ENCODE measurements at regions not wholly inside any gene's neighbourhood (a gene's known extent, or its start where the extent isn't known, plus 50 kb on each side); places are given as distances from the start of the nearest gene placed in this dataset.
"Not testable (repeated sequence)": the region's sequence is repeated elsewhere in the genome, so short reads cannot be mapped to it uniquely, and the experiment has no call there.

DNA sequence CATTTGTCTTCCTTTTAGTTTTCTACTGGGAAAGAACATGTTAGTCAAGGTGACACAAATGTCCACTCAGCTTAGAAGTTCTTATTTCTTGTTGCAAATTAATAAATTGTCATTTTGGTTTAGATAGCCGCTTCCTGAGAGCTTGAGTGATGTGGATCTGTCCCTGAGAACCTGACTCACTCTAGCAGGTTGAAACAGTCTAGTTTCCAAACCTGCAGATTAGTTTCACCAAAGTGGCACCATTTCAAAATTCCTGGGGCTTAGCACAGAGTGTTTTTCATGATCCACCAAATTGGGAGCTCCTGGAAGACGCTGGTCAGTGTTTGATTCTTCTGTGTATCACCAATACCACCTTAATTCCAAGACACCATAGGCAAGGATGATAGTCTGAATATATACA is 119.4 kb upstream of the TSC22D1 start:
- Histone ChIP-seq H3K27ac (ENCODE audit: low read length) (no peak overlapping the region), H3K9me3 (ENCODE audit: control insufficient read depth, low read length) (no peaks in the 10 kb centered on the region), H3K27me3 (ENCODE audit: control insufficient read depth, insufficient read depth) (no peaks in the 10 kb centered on the region), H3K4me3 (ENCODE audit: low read length) (no peak overlapping the region), H3K4me1 (ENCODE audit: control insufficient read depth, insufficient read depth, low read length) (no peaks in the 10 kb centered on the region)
- DNase-seq (no peak), ATAC-seq (no peak)
- WGBS = 81% methylated on average over 2 of the region's 2 CpGs
- intact Hi-C loops (cut with DNase I) = no loop called here

DNA sequence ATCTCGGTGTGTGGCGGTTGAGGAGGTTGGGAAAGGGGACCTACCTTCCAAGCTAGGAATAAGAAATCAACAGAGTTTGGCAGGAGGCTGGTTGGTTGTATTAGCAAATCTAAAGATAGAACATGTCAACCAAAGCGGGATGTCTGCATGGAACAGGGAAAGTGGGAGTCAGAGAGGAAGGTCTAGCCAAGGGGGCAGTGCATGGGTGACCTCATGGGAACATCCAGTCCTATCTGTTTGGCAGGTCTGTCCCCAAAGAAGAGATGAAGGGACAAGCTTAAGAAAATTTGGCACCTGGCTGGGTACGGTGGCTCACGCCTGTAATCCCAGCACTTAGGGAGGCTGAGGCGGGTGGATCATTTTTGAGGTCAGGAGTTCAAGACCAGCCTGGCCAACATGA is 118.7 kb upstream of the TSC22D1 start:
- intact Hi-C loops (cut with DNase I) = no loop called here

DNA sequence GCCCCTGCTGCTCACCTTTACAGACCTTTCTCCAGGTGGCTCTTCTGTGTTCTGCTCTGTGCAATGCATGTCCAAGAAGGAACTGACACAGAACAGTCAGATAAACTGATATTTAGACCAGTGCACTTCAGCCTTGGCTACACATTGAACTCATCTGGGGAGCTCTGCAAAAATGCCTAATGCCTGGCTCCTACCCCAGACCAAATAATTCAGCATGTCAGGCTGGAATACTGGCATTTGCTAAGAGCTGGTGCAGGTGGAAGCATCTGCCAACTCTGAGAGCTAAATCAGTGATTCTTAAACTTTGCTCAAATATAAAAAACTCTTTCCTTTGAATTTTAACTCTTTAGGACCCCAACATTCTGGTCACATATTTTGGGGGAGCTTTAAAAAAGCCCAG is 118.2 kb upstream of the TSC22D1 start:
- no peak overlapping the region for H3K27ac ChIP-seq (ENCODE audit: low read length)
- ATAC-seq = no peak
- H3K9me3 ChIP-seq (ENCODE audit: control insufficient read depth, low read length) = no peaks in the 10 kb centered on the region
- no peak for DNase-seq
- no peak overlapping the region for H3K4me3 ChIP-seq (ENCODE audit: low read length)
- no peaks in the 10 kb centered on the region for H3K27me3 ChIP-seq (ENCODE audit: control insufficient read depth, insufficient read depth)
- intact Hi-C loops (cut with DNase I) = no loop called here
- H3K4me1 ChIP-seq (ENCODE audit: control insufficient read depth, insufficient read depth, low read length) = no peaks in the 10 kb centered on the region

More for the DNA sequence above, 118.7 kb upstream of the TSC22D1 start:
- H3K9me3 ChIP-seq (ENCODE audit: control insufficient read depth, low read length) = no peaks in the 10 kb centered on the region
- no peaks in the 10 kb centered on the region for H3K27me3 ChIP-seq (ENCODE audit: control insufficient read depth, insufficient read depth)
- H3K4me3 ChIP-seq (ENCODE audit: low read length) = no peak overlapping the region
- DNase-seq = no peak
- WGBS = 55% methylated on average over 6 of the region's 6 CpGs
- H3K27ac ChIP-seq (ENCODE audit: low read length) = no peak overlapping the region
- ATAC-seq = peak; percentile 21 to 66
- H3K4me1 ChIP-seq (ENCODE audit: control insufficient read depth, insufficient read depth, low read length) = no peaks in the 10 kb centered on the region

DNA sequence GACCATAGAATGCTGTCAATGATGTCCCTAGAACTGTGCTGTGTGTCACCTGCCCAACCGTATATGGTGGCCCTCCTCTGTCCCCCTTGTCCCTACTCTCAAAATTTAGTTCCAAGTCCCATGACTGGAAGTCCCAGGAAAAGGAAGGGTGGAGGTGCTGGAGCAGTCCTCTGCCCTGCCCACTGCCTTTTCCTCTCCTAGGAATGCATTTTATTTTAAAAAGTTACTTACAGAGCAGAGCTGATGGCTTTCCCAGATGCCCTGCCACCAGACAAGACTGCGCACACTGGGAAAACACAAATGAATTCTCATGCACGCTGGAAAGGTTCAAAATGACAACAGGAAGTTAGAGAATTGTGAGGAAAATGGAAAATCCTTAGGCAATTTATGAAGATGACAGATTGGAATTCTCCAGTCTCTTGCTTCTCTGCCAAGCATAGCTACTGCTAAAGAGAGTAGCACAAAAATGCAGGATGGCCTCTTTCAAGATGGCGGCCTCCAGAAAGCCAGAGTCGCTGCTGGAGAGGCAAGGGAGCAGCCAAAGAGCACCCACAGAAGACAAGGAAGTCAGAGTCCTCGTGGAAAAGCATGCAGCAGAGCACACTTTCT is 117.1 kb upstream of the TSC22D1 start:
- DNase-seq (no peak), ATAC-seq (no peak)
- Histone ChIP-seq H3K27me3 (ENCODE audit: control insufficient read depth, insufficient read depth) (no peaks in the 10 kb centered on the region), H3K9me3 (ENCODE audit: control insufficient read depth, low read length) (no peaks in the 10 kb centered on the region), H3K4me3 (ENCODE audit: low read length) (no peak overlapping the region), H3K27ac (ENCODE audit: low read length) (no peak overlapping the region), H3K4me1 (ENCODE audit: control insufficient read depth, insufficient read depth, low read length) (no peaks in the 10 kb centered on the region)
- intact Hi-C loops (cut with DNase I) = no loop called here
- 65% methylated on average over 6 of the region's 6 CpGs for WGBS

DNA sequence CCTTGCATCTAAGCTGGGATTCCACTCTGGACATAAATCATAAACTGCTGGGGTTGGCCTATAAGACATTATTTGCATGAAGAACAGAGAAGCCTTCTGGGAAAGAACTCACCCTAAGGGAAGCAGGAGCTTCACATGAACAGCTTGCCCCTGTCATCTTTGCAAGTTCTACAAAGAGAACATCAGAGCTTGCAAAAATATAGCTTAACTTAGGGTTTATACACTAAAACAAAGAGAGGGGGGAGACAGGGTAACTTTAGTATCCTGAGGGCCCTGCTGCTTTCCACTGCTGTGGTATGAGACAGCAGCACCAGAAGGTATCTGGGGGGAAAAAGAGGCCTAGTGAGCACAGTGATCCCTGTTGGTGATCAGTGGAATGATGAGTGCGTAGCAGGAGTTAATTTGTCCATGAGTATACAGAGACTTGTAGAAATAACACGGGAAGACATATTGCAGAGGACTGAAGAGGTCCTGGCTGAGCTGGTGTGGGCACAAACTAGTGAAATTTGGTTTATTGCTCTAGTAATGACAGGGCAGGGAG is 116.1 kb upstream of the TSC22D1 start:
- no peak for DNase-seq
- Histone ChIP-seq H3K27ac (ENCODE audit: low read length) (no peak overlapping the region), H3K9me3 (ENCODE audit: control insufficient read depth, low read length) (no peaks in the 10 kb centered on the region), H3K27me3 (ENCODE audit: control insufficient read depth, insufficient read depth) (no peaks in the 10 kb centered on the region), H3K4me1 (ENCODE audit: control insufficient read depth, insufficient read depth, low read length) (no peaks in the 10 kb centered on the region), H3K4me3 (ENCODE audit: low read length) (no peak overlapping the region)
- no peak for ATAC-seq
- 89% methylated on average over 2 of the region's 2 CpGs for WGBS
- intact Hi-C loops (cut with DNase I) = no loop called here

DNA sequence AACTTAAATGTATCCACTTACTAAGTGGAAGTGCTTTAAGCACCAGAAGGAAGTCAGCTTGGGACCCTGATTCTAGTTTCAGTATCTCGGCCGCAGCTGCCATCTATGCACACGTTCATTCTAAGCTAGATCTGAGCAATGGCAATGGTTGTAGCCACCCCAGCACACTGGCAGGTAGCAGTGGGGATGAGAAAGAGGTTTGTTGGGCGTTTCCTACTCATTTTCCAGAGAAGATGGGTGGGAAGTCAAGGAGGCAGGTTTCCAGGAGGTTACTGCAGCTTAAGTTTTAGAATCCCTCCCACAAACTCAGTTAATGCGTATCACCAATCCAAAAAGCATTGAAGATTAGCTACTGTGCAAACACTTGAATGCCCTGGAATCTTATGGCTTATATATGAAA is 114.2 kb upstream of the TSC22D1 start:
- no peaks in the 10 kb centered on the region for H3K4me1 ChIP-seq (ENCODE audit: control insufficient read depth, insufficient read depth, low read length)
- 88% methylated on average over 5 of the region's 5 CpGs for WGBS
- ATAC-seq = no peak
- intact Hi-C loops (cut with DNase I) = no loop called here
- no peak overlapping the region for H3K4me3 ChIP-seq (ENCODE audit: low read length)
- no peak overlapping the region for H3K27ac ChIP-seq (ENCODE audit: low read length)
- DNase-seq = no peak
- no peaks in the 10 kb centered on the region for H3K27me3 ChIP-seq (ENCODE audit: control insufficient read depth, insufficient read depth)
- no peaks in the 10 kb centered on the region for H3K9me3 ChIP-seq (ENCODE audit: control insufficient read depth, low read length)

DNA sequence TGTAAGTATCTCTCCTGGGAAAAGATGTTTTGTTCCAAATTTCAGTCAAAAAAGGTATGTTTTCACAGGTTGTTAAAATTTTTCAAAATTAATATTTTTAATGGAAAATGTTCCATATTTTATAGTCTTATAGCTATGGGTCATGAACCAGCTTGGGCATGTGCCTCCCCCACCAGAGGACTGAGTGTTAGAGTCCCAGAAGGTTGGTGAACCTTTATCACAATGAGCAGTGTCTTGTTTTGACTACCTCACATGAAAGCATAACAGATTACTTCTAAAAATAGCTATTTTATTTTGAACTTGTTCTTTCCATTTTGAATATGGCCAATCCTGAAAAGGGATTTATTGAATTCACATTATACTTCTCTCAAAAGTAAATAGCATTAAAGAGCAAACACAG is 112.5 kb upstream of the TSC22D1 start:
- intact Hi-C loops (cut with DNase I) = no loop called here
- ATAC-seq (no peak), DNase-seq (no peak)
- H3K9me3 ChIP-seq (ENCODE audit: control insufficient read depth, low read length) = no peaks in the 10 kb centered on the region
- no peaks in the 10 kb centered on the region for H3K4me1 ChIP-seq (ENCODE audit: control insufficient read depth, insufficient read depth, low read length)
- H3K4me3 ChIP-seq (ENCODE audit: low read length) = no peak overlapping the region
- no peaks in the 10 kb centered on the region for H3K27me3 ChIP-seq (ENCODE audit: control insufficient read depth, insufficient read depth)
- H3K27ac ChIP-seq (ENCODE audit: low read length) = no peak overlapping the region

DNA sequence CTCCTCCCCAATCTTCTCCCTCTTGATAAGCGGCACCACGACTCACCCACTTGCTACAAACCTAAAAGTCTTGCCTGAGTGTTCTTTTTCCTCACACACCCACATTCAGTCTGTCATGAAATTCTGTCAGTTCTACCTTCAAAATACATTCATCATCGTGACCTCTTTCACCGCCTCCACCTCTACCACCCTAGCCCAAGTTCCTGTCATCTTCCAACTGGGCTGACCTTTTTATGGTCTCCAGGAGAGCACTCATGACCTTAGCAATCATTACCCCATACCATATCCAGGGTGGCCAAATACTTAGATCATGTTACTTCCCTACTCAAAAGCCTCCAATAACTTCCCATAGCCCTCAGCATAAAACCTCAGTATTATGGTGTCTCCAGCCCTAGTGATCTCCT is 110.4 kb upstream of the TSC22D1 start:
- H3K4me1 ChIP-seq (ENCODE audit: control insufficient read depth, insufficient read depth, low read length) = no peaks in the 10 kb centered on the region
- H3K27me3 ChIP-seq (ENCODE audit: control insufficient read depth, insufficient read depth) = no peaks in the 10 kb centered on the region
- H3K9me3 ChIP-seq (ENCODE audit: control insufficient read depth, low read length) = no peaks in the 10 kb centered on the region
- 94% methylated on average over 4 of the region's 4 CpGs for WGBS
- DNase-seq (no peak), ATAC-seq (no peak)
- H3K27ac ChIP-seq (ENCODE audit: low read length) = no peak overlapping the region
- no peak overlapping the region for H3K4me3 ChIP-seq (ENCODE audit: low read length)
- intact Hi-C loops (cut with DNase I) = no loop called here

DNA sequence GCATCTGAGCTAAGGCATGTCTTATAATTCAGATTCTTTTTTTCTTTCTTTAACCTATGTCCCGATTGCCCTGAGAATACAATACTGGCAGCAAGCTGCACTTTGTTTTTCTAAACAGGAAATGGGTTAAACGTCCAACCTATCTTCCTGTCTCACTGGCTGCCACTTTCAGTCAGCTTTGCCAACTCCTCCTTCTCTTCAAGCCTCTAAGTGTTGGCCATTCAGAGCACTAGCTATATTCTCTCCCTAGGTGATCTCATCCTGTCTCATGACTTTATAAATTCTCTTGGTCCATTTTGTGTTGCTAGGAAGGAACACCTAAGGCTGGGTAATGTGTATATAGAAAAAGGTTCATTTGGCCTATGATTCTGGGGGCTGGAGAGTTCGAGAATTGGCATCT is 109.5 kb upstream of the TSC22D1 start:
- Histone ChIP-seq H3K27me3 (ENCODE audit: control insufficient read depth, insufficient read depth) (no peaks in the 10 kb centered on the region), H3K9me3 (ENCODE audit: control insufficient read depth, low read length) (no peaks in the 10 kb centered on the region), H3K4me1 (ENCODE audit: control insufficient read depth, insufficient read depth, low read length) (no peaks in the 10 kb centered on the region), H3K27ac (ENCODE audit: low read length) (no peak overlapping the region), H3K4me3 (ENCODE audit: low read length) (no peak overlapping the region)
- 55% methylated on average over 3 of the region's 3 CpGs for WGBS
- intact Hi-C loops (cut with DNase I) = no loop called here
- no peak for ATAC-seq
- no peak for DNase-seq

DNA sequence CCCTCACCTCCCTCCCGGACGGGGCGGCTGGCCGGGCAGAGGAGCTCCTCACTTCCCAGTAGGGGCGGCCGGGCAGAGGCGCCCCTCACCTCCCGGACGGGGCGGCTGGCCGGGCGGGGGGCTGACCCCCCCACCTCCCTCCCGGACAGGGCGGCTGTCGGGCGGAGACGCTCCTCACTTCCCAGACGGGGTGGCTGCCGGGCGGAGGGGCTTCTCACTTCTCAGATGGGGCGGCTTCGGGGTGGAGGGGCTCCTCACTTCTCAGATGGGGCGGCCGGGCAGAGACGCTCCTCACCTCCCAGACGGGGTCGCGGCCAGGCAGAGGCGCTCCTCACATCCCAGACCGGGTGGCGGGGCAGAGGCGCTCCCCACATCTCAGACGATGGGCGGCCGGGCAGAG is 106.3 kb upstream of the TSC22D1 start:
- H3K4me1 ChIP-seq (ENCODE audit: control insufficient read depth, insufficient read depth, low read length); H3K27me3 ChIP-seq (ENCODE audit: control insufficient read depth, insufficient read depth); ATAC-seq; H3K27ac ChIP-seq (ENCODE audit: low read length); H3K4me3 ChIP-seq (ENCODE audit: low read length); H3K9me3 ChIP-seq (ENCODE audit: control insufficient read depth, low read length); intact Hi-C loops (cut with DNase I): not testable (repeated sequence)
- peak in 1 of 3 donors; percentile 55 for DNase-seq
- 98% methylated on average over 33 of the region's 35 CpGs for WGBS

DNA sequence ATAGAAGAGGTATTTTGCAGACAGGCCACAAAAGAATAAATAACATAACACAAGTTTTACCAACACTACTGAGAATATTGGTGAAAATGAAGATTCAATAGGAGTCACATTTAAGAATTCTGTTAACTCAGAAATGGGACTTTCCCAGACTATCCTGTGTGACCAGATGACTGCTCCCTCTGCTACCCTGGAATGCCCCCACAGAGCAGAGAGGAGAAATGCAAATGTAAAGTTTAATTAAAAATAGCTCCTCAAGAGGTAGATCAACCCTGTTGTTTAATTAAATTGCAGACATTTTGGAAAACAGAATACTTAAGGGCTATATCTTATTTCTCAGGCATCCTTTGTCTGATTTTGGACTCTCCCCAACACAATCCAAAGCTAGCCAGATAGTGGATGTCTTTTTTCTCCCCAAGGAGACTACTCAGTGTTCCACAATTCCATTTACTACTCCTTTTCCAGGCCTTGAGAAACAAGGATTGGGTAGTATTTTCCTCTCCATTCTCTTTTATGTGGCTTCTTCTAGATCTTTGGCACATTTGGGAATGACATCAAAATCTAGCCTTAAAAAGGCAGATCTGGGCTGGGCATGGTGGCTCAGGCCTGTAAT is 104.7 kb upstream of the TSC22D1 start:
- DNase-seq (no peak), ATAC-seq (no peak)
- H3K4me3 ChIP-seq (ENCODE audit: low read length) = no peak overlapping the region
- no peaks in the 10 kb centered on the region for H3K27me3 ChIP-seq (ENCODE audit: control insufficient read depth, insufficient read depth)
- H3K9me3 ChIP-seq (ENCODE audit: control insufficient read depth, low read length) = no peaks in the 10 kb centered on the region
- intact Hi-C loops (cut with DNase I) = no loop called here
- peaks cover 4% of the 10 kb centered on the region for H3K4me1 ChIP-seq (ENCODE audit: control insufficient read depth, insufficient read depth, low read length)
- H3K27ac ChIP-seq (ENCODE audit: low read length) = no peak overlapping the region

DNA sequence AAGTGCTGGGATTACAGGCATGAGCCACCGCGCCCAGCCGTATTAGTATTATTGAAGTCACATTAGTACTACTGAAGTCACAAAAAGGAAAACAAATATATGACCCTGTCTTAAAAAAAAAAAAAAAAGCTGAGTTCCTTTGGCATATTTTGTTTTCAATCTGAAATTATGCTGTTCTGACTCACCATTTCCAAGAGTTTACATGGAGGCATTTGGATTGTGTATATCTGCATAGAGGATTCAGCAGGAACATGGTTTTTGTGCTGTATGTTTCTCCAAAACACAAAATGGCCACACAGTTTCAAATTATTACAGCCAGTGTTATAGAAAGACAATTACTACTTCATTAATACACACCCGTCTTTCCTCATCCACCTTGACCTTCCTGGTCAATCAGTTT is 103.5 kb upstream of the TSC22D1 start:
- Histone ChIP-seq H3K9me3 (ENCODE audit: control insufficient read depth, low read length) (no peaks in the 10 kb centered on the region), H3K4me1 (ENCODE audit: control insufficient read depth, insufficient read depth, low read length) (peaks cover 4% of the 10 kb centered on the region), H3K4me3 (ENCODE audit: low read length) (no peak overlapping the region), H3K27ac (ENCODE audit: low read length) (no peak overlapping the region), H3K27me3 (ENCODE audit: control insufficient read depth, insufficient read depth) (no peaks in the 10 kb centered on the region)
- intact Hi-C loops (cut with DNase I) = no loop called here
- 73% methylated on average over 4 of the region's 4 CpGs for WGBS
- DNase-seq (no peak), ATAC-seq (no peak)
